Heart left ventricle (tissue), 13 donors: ENCODE measurements at regions not wholly inside any gene's neighbourhood (a gene's known extent, or its start where the extent isn't known, plus 50 kb on each side); places are given as distances from the start of the nearest gene placed in this dataset.

Experiments used
- CTCF ChIP-seq, 12 donors: fragments of 200-600 bp; sonication (generic) in 4 of 12; IDR thresholded peaks; one replicate each; pipeline versions ENCODE4 v1.5.0 to v1.8.0; 2018 to 2022; ENCODE audit warnings: antibody characterized with exemption in 12 of 12, mild to moderate bottlenecking in 5 of 12
- POLR2A ChIP-seq, 2 donors: fragments of 450-650 bp; IDR thresholded peaks; one replicate each; pipeline ENCODE4 v1.6.1; 2017; ENCODE audit warnings: antibody characterized with exemption in 2 of 2, mild to moderate bottlenecking in 2 of 2, moderate library complexity in 2 of 2
- donor health status: ischemic (EF 13 %, LVEDD 7.1; RV severe dilation, severe dysfunction).
- donor health status: DM: no; HTN: yes; CAD: no.
- donor health status: DM: no; HTN: no; CAD: no.
- donor health status: ischemic (EF 25% LVEDD 6.9; RV normal size, moderate dysfunction).
- donor health status: ischemic (EF 25% LVEDD 5.7; RV mildly dilated, moderate dysfunction).
- donor health status: ischemic (EF 35%, LVEDD 5.7; RV mildly dilated, moderate dysfunction).
- donor health status: nonischemic (EF 11% LVEDD 7.7; RV severe dilation, severe dysfunction).
- donor health status: DM: yes; HTN: yes; CAD: no.
- donor health status: PGD.
- donor health status: ischemic (EF 29% LVEDD 5.4; RV normal size, mild dysfunction).
- donor health status: nonischemic (EF 23%, LVEDD 6.1; RV moderate dilation, normal function).

- TF ChIP-seq CTCF (IDR thresholded peaks at IDR 0.05), result peak in 1 of 12 donors; percentile 10
- TF ChIP-seq POLR2A (IDR thresholded peaks at IDR 0.05), result no peak
These were observed 579.1 kb downstream of the KCTD12 start for GRCh38 chr13:76307142-76307541.
